ENCODE measurements at regions not wholly inside any gene's neighbourhood (a gene's known extent, or its start where the extent isn't known, plus 50 kb on each side); places are given as distances from the start of the nearest gene placed in this dataset.

DNA sequence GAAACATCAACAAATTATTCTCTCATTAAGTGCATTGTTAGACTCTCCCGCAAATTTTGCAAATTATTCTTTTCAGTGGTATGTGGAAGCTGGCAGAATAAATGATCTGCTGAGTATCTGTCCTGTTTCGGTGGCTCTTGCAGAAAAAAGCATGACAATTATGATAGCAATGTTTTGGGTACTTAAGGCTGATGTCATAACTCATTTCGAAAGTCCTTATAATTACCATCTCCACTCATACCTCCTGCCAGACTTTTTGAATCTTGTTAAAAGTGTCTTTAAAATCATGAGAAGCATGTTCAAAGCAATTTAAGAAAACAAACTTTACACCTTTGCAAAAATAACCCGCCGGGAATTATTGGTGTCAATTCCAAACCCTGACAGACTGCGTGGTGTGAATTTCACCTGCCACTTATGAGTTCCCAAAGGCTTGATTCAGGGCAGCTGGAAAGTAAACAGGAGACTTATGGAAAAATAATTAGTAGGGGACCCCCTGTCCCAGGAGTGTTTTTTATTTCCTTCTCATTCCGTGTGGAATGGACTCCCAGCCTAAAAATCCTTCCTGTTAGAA is 87.6 kb upstream of the E2F3 start:
- no peak for DNase-seq

DNA sequence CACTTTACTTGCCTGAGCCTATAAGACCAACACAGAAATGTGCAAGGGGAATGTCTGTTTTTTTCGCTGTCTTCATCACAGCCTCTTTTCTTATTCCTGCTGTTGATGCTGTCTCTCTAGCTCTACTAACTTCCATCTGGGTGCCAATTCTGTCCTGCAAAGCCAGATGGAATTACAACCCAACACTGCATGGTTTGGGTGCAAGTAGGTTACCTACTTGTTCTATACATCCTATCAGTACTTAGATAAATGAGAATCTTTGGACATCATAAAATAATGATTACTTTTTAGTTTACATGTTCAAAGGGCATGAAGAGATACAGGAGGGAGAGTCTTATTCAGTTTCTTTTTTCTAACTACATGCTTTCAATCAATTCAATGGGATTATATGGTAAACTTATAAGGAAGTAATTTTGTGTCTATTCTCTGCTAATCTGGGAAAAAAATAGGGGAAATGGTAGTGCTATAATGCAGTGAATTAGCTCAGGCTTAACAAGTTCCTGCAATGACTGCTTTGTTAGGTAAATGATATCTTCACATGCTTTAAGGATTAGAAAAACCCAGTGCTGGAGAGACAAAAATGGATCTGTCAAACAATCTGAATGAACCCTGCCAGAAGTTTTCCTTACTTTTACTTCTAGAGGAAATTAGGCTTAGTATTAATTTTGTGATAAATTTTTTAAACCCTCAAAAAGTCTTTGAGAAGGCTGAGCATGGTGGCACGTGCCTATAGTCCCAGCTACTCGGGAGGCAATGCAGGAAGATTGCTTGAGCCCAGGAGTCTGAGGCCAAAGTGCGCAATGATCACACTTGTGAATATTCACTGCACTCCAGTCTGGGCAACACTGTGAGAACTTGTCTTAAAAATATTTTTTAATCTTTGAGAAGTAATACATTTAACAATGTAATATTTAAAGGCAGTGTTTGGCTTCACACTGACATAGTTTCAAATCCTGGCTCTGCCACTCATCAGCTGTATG is 86.5 kb upstream of the E2F3 start:
- no peak for DNase-seq

DNA sequence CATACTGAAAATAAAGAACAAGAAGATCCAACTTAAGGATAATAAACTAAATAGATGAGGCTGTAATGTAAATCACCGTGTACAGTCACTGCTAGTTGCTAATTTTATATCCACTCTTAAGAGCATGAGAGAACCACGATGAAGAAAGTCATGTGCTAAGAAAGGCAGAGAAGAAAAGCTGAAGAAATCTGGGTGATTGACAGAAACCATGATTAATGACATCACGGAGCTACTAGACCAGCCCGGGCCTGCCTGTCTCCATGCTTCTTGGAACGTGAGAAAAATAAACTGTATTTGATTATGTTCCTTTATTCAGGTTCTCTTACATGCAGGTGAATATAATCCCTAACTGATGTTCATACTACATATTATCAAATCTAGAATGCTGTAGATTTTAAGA is 84.2 kb upstream of the E2F3 start:
- DNase-seq = no peak

DNA sequence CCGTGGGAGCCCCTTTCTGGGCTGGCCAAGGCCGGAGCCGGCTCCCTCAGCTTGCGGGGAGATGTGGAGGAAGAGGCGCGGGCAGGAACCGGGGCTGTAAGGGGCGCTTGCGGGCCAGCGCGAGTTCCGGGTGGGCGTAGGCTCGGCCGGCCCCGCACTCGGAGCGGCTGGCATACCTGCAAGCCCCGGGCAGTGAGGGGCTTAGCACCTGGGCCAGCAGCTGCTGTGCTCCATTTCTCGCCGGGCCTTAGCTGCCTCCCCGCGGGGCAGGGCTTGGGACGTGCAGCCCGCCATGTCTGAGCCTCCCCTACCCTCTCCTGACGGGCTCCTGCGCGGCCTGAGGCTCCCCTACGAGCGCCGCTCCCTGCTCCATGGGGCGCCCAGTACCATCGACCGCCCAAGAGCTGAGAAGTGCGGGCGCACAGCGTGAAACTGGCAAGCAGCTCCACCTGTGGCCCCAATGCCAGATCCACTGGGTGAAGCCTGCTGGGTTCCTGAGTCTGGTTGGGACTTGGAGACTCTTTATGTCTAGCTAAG is 82.8 kb upstream of the E2F3 start:
- DNase-seq = no peak

DNA sequence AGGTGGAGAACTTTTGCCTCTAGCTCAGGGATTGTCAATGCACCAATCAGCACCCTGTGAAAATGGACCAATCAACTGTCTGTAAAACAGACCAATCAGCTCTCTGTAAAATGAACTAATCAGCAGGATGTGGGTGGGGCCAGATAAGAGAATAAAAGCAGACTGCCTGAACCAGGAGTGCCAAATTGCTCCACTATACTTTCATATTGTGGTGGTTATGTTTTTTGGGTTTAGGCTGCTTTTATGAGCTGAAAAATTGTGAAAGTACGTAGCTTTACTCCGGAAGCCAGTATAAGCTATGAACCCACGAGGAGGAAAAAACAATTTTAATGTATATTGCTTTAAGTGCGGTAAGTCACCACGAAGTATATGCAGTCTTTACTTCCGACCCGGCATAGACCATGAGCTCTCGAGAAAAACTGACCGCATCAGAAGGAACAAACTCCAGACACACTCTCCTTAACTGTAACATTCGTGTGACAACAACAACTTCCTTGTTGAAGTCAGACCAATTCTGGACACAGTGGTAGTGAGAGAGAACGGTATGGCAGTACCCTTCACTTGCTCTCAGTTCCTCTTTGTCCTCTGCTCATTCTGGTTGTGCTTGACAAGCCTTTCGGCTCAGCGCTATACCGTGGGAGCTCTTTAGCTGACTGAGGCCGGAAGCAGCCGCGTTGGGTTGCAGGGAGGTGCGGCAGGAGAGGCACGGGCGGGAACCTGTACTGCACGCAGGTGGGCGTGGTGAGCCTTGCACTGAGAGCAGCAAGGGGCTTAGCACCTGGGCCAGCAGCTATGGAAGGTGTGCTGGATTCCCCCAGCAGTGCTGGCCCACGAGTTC is 81.9 kb upstream of the E2F3 start:
- DNase-seq = no peak

DNA sequence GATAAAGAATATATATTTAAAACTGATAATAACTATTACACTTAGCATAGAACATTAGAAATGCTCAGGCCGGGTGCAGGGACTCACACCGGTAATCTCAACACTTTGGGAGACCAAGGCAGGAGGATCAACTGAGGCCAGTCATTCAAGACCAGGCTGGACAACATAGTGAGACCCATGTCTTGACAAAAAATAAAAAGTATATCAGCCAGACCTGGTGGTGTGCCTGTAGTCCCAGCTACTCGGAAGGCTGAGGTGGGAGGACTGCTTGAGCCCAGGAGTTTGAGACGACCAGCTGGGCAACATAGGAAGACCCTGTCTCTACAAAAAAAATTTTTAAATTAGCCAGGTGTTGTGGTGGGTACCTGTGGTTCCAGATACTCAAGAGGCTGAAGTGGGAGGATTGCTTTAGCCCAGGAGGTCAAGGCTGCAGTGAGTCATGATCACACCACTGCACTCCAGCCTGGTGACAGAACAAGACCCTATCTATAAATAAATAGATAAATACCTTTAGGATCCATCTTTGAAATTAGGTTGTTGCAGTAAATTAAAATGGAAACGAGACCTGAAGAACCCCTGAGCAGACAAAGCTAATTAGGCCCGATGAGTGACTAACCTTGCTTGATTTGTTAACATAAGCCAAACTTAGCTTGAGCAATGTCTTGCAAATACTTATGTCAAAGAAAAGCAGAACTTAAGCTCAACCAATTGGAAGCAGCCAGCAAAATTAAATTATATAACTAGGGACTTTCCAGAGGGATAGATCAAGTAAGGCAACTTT is 75.8 kb upstream of the E2F3 start:
- no peak for DNase-seq

DNA sequence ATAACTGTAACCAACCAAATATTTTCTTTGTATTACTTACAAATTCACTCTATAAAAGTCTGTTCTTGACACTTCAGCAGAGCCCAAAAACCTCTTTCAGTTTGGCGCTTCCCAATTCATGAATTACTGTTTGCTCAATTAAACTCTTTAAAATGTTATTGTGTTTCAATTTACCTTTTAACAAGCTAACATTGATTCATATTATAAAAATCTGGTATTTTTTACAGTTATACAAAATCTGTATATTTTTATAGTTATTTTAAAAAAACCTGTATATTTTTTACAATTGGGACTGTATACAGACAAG is 75.3 kb upstream of the E2F3 start:
- no peak for DNase-seq

DNA sequence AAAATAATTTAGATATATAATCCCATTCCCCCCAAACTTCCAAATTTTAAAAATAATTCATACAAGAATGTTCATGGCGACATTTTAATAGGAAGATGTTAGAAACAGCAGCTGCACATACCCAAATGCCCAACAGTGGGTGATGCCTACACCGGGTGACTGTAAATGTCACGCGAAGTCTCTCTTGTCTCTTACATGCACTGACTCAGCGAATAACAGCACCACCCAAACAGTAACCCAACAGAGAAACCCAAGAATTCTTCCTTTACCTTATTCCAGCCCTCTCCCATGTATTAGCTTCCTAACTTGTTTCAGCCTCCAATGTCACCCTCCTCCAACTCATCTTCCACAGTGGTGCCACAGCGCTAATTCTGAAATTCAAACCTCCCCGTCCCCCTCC is 74.5 kb upstream of the E2F3 start:
- no peak for DNase-seq

DNA sequence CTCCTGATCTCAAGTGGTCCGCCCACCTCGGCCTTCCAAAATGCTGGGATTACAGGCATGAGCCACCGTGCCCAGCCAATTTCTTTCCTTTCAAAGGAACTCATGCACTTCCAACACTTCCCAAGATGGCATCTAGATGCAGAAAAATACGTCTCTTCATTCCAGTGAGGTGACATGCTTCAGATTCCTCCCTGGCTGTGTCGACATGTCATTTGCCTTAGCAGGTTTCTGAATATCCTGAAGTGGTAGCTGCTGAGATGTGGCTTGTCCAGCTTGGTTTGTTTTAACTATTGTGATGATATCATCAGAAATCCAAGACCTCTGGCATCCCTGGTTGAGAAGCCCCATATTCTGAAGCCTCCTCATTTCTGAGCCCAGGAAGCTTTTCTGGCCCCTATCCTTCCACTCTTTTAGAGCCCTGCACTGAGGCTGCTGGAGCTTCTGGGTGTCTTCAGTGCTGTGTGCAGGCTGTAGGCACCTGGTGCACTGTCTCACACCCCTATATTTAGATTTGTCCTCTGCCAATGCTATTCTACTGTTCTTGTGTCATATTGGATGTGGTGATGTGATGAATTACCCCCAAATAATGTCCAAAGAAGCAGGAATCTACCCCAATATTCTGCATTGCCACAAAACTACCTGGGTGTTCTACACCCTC is 73.3 kb upstream of the E2F3 start:
- DNase-seq = no peak

DNA sequence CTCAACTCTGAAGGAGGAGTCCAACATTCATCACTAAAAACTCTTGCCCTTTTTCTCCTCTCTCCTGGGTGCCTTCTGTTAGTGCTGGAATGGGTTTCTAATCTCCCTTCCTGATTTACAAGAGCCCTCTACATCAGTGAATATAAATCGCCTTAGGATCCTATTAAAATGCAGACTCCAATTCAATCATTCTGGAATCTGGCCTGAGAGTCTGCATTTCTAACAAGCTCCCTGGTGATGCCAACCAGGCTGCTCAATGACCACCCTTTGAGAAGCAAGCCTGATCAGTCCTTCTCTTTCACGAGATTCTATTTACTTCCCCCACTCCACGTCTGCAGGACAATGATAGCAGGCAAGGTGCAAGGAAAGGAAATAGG is 72.8 kb upstream of the E2F3 start:
- no peak for DNase-seq

DNA sequence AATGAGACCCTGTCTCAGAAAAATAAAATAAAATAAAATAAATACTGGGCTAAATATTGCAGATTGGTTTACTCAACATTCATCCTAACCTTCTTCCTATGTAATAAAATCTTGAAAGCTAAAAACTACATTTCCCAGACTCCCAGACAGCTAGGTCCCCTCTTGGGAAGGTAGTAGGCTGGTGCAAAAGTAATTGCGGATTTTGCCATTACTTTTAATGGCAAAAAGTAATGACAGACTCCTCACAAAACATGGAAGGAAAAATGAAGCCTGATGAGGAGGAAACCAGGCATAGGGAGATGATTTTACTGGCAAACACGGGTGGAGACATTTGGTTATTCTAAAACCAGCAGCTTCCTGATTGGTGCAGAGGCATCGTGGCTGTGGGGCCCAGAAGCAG is 70.6 kb upstream of the E2F3 start:
- DNase-seq = no peak

DNA sequence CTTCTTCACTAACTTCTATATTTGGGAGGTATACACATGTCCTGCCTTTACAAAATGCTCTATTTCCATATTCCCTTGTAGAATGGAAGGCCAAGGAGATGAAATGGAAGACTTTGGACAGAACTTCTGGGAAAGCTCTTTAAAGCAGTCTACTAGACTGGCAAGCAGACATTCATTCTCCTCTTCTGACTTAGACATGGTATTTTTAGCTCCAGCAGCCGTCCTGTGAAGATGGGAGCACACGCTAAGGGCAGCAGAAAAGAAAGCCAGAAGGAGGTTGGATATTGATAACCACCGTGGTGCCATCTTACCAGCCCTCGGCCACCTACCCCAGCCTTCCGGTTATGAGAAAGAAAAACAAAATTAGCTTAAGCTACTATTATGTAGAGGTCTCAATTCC is 70.1 kb upstream of the E2F3 start:
- no peak for DNase-seq

DNA sequence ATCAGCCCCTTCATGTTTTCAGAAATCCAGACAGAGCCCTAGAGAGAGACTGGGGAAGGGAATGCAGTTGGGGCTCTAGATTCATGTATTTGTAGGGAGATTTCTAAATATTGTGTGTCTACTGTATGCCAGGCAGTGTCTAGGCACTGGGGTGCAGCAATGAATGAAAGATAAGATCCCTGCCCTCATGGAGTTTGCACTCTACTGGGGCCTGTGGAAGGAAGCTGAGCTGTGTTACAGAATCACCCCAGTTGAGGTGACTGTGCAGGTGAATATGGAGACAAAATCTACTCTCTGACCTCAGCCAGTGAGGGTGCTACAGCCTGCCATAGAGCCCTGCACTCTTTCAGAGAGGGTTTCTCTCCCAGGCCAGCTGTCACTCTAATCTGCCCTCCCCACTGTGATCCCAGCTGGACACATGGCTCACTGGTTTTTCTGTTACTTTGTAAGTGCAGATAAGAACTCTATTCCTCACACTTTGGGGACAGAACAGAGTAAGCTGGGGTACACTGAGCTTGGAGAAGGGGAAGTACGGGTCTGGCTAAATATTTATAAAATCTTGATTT is 69.2 kb upstream of the E2F3 start:
- DNase-seq = no peak

DNA sequence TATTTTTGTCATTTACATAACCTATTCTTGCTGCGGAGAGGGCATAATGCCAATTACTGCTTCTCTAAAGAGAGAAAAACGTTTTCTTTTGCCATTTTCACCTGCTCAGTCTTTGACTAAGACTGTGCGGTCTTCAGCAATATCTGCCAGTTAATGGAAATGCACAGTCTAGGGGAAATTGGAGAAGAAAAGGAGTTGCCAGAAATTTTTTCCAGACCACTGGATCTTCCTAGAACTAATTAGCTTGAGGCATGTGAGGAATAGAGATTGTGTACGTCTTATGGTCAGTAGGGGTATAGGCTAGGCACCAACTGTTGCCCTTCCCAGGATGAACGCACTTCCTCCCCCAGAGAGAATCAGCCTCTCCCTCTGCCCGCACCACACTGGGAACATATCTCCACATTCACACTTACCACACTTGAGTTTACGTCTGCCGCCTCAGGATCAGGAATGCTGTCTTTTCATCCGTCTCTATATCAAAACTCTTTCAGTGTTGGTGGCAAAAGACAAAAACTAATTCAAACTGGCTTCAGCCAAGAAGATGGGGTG is 67.9 kb upstream of the E2F3 start:
- no peak for DNase-seq

DNA sequence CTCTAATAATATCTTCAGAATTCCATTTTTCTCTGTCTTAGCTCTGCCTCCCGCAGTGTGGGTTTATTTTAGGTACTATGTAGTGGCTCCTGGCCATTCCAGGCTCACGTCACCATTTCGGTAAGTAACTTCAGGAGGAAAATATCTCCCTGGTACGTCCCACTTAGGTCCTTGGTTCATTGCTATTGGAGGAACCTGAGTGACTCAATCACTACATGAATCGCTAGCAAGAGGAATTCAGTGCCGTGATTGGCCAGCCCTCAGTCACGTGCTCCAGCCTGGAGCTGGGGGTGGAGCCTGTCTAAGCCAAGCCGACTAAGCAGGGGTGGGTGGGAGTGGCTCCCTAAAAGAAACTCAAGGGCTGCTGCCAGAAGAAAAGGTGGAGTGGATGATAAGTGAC is 67.3 kb upstream of the E2F3 start:
- DNase-seq = no peak

DNA sequence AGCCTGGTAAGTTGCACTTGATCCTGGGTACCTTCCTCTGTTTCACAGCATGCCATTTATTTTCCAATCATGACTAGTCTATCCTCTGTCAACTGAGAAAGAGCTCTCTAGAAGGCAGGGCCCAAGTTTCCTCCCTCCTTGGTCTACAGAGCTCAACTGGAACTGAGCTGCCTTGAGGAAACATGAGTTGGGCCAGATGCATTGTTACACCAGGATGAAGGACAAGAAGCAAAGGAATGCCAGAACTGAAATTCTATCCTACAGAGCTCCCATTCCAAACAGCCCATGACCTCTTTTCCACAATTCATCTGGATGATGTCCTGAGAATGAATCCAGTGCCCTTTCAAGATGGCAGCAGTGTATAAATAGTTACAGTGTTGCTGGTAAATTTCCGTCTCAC is 66.7 kb upstream of the E2F3 start:
- DNase-seq = no peak

DNA sequence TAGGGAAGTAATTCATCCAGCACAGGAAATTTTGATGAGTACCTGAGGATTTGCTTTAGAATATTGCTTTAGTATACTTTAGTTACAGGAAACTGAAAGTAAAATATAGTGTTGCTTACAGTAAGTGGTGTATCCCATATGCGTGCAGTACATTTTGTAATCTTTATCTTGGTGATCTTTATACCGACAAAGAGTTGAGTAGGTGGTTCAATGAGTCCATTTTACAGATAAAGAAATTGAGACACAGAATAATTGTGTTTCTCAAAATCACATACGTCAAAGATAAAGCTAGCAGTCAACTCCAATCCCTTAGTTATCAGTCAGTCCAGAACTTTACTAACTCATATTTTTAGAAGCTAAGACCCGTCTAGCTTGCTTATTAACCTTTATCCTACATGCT is 65.8 kb upstream of the E2F3 start:
- DNase-seq = no peak

DNA sequence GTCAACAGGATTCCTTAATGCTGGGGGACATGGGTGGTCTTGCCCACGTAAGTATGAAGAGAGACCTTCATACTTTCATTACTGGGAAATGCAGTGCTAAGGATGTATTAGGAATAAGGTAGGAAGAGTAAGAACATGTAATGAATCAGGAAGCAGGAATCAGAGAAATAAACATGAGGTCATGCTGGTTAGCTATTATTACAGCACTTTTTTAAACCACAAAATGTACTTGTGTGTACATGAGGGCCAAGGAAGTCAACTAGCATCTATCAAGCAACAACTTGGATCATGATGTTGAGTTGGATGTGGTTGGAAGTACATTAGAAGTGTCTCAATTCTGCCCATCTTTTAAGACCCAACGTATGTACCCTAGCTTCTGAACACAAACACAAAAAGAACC is 63.5 kb upstream of the E2F3 start:
- no peak for DNase-seq

DNA sequence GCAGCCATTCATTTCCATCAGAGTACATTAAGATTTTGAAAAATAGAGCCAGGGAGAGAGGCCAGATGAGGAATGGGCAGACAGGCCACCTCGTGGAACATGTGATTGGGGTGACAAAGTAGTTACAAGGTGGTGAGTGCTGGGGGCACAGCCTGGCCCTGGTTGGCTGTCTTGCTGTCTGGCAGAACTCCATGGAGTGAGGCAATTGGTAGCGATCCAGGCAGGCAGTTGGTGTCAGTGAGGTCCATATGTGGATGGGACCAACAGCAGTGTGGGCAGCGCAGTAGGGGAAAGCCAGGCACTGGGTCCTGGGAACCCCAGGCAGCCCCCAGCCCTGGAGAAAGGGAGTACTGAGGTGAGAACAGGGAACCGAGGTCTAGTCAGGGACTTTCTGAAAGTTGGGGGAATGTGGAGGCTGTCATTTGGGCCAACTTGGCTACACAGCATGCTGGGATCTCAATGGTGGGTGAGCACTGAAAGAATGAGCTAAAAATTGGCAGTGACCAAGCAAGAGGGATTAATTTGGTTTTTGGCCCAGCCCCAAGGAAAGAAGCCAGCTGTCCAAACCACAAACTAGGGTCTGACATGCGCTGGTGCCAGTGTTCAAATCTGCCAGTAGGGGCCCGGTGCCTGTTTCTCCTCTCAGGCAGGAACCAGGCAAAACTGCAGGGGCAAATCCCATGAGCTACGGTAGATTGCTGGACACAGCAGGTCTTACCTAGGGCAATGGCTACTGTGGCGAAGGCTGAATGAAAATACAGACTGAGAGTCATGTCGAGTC is 61.4 kb upstream of the E2F3 start:
- DNase-seq = no peak

DNA sequence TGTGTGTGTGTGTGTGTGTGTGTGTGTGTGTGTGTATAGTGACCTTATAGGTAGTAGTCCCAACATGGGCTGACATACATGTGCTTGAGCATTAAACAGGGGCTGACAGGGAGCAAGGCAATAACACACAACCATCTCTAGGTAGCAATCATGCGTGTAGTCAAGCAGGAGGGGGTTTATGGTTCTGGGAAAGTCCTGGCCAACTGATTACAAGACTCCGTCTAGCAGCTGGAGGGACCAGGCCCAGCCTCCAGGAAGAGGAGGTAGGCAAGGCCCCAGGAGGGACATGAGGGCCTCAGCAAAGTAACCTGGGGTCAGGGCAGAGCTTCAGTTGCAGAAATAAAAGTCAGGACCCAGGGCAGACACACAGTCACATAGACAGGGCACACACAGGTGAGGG is 60.6 kb upstream of the E2F3 start:
- no peak for DNase-seq

DNA sequence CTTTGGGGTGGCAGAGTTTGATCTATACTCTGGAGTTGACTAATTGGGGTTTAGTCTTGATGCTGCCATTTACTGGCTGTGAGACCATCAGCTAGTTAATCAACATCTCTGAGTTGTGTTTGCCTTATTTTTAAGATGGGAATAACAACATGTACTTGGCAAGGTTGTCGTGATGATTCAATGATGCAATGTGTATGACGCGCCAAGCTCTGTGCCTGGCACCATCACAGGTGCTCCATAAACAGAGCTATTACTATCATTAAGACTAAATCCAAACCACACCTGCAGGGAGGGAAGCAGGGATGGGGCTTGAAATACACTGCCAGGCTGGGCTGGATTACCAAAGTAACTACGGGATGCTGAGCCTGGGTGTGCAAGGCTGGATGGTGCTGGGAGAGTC is 60.1 kb upstream of the E2F3 start:
- DNase-seq = no peak

Data from T1000 (cell line).